HFFc6 (cell line): ENCODE measurements at regions not wholly inside any gene's neighbourhood (a gene's known extent, or its start where the extent isn't known, plus 50 kb on each side); places are given as distances from the start of the nearest gene placed in this dataset.

Experiments used
- DNase-seq: peaks from one replicate; pipeline ENCODE4 v3.0.0-alpha.2; 2018
- H3K27ac Mint-ChIP-seq: 2 replicates; pipeline ENCODE4 v1.8.0; 2020; ENCODE audit warnings: mild to moderate bottlenecking, mixed read lengths
- H3K27me3 Mint-ChIP-seq: 2 replicates; pipeline ENCODE4 v1.8.0; 2021; ENCODE audit warnings: mild to moderate bottlenecking, moderate library complexity, mixed read lengths; ENCODE audit not compliant: insufficient read depth
- H3K36me3 Mint-ChIP-seq: 2 replicates; pipeline ENCODE4 v1.8.0; 2021; ENCODE audit warnings: low read depth, mixed read lengths
- H3K4me1 Mint-ChIP-seq: 2 replicates; pipeline ENCODE4 v1.8.0; 2020; ENCODE audit warnings: low read depth, mixed read lengths
- H3K4me3 Mint-ChIP-seq: 2 replicates; pipeline ENCODE4 v1.8.0; 2020; ENCODE audit warnings: mild to moderate bottlenecking, moderate library complexity, mixed read lengths
- H3K9me3 Mint-ChIP-seq: 2 replicates; pipeline ENCODE4 v1.8.0; 2020; ENCODE audit warnings: mild to moderate bottlenecking, mixed read lengths
- CTCF ChIP-seq: fragments of 200-600 bp; sonication (generic); IDR thresholded peaks from 2 replicates; pipeline ENCODE4 v1.5.0; 2021; ENCODE audit warnings: antibody characterized with exemption, mild to moderate bottlenecking

- no peak overlapping the region for H3K27ac Mint-ChIP-seq
- no peaks in the 10 kb centered on the region for H3K9me3 Mint-ChIP-seq
- H3K4me3 Mint-ChIP-seq: no peak overlapping the region
- H3K4me1 Mint-ChIP-seq: no peaks in the 10 kb centered on the region
- no peak for TF ChIP-seq CTCF
- DNase-seq: no peak
- no peaks in the 10 kb centered on the region for H3K36me3 Mint-ChIP-seq
- peaks cover 8% of the 10 kb centered on the region; the same call in 1 of the 2 replicates for H3K27me3 Mint-ChIP-seq
Observed at GRCh38 chr21:15195104-15195503, 130.3 kb upstream of the NRIP1 start.

GRCh38 chr21:15195768-15196167, 131.0 kb upstream of the NRIP1 start:
- no peak for DNase-seq
- Mint-ChIP-seq H3K4me3 (no peak overlapping the region), H3K9me3 (no peaks in the 10 kb centered on the region), H3K36me3 (no peaks in the 10 kb centered on the region), H3K27me3 (peaks cover 5% of the 10 kb centered on the region; the same call in 1 of the 2 replicates), H3K4me1 (no peaks in the 10 kb centered on the region), H3K27ac (no peak overlapping the region)
- no peak for TF ChIP-seq CTCF

GRCh38 chr21:15197696-15198095, 132.9 kb upstream of the NRIP1 start:
- H3K27me3 Mint-ChIP-seq: peaks cover 3% of the 10 kb centered on the region; the same call in 1 of the 2 replicates
- H3K27ac Mint-ChIP-seq: no peak overlapping the region
- H3K9me3 Mint-ChIP-seq: no peaks in the 10 kb centered on the region
- DNase-seq: no peak
- no peak for TF ChIP-seq CTCF
- no peaks in the 10 kb centered on the region for H3K36me3 Mint-ChIP-seq
- no peak overlapping the region for H3K4me3 Mint-ChIP-seq
- H3K4me1 Mint-ChIP-seq: no peaks in the 10 kb centered on the region

- H3K36me3 Mint-ChIP-seq: no peaks in the 10 kb centered on the region
- H3K27me3 Mint-ChIP-seq: no peaks in the 10 kb centered on the region
- no peaks in the 10 kb centered on the region for H3K4me1 Mint-ChIP-seq
- no peak for DNase-seq
- H3K9me3 Mint-ChIP-seq: no peaks in the 10 kb centered on the region
- TF ChIP-seq CTCF: no peak
- H3K27ac Mint-ChIP-seq: no peak overlapping the region
- H3K4me3 Mint-ChIP-seq: no peak overlapping the region
Observed at GRCh38 chr21:15199414-15200383, 134.9 kb upstream of the NRIP1 start.

GRCh38 chr21:15203740-15204139, 138.9 kb upstream of the NRIP1 start:
- Mint-ChIP-seq H3K9me3 (peaks cover 3% of the 10 kb centered on the region; the same call in 1 of the 2 replicates), H3K27me3 (no peaks in the 10 kb centered on the region; the same call in none of the 2 replicates), H3K27ac (no peak overlapping the region), H3K4me1 (no peaks in the 10 kb centered on the region), H3K36me3 (no peaks in the 10 kb centered on the region), H3K4me3 (no peak overlapping the region)
- DNase-seq: no peak
- TF ChIP-seq CTCF: no peak
